K562 (cell line): ENCODE measurements at regions not wholly inside any gene's neighbourhood (a gene's known extent, or its start where the extent isn't known, plus 50 kb on each side); places are given as distances from the start of the nearest gene placed in this dataset.

Source experiments
- CTCF ChIP-seq, 3 experiments: IDR thresholded peaks in 2 of 3; conservative IDR thresholded peaks in 1 of 3; 2 replicates each; pipeline ENCODE4 v1.5.1; 2011 to 2012; ENCODE audit warnings: low read length in 3 of 3, mild to moderate bottlenecking in 3 of 3, control low read depth in 2 of 3, improper control_type of control experiment in 1 of 3, inconsistent platforms in 1 of 3, low read depth in 1 of 3, mixed read lengths in 1 of 3, moderate library complexity in 1 of 3; ENCODE audit not compliant: insufficient read depth in 2 of 3
- TF ChIP-seq, protein P1 (sequence below): sonication (generic); formaldehyde crosslinking; IDR thresholded peaks from 2 replicates; pipeline ENCODE4 v1.8.0; 2022; ENCODE audit warnings: missing genetic modification reagents, mild to moderate bottlenecking, borderline replicate concordance

DNA sequence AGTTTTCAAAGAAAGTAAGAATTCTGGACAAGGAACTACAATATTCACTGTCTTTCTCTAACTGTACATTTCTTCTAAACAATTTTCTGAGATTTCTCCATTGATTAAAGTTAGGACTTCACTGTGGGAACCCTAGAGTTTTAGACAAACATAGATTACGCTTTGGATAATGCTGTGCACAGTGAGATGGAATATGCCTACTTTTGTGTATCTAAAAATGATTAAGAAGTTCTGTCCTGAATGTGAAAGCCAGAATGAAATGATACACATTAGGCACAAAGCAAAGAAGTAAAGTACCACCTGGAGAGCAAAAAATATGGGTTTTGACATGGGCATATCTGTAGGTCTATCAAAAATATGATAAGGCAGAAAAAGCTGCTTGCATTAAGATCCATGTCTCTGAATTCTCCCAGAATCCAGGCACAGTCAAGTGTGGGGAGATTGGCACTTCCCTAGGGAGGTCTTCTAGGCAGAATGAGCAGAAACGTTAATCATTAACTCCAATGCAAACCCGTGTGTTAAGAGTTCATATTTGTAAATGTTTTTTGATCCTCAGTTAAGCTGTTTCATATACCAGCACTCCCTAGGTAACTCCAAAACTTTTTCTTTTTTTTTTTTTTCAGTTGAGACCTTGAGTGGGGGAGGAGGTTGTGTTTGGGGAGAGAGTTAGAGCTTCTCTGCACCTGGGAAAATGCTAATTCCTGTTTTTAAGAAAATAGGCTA is 467.1 kb downstream of the LMO4 start:
- no peak for TF ChIP-seq CTCF (IDR thresholded peaks at IDR 0.05 in 2 of 3, conservative IDR thresholded peaks at IDR 0.05 in 1 of 3; ENCODE audit: insufficient read depth in 2 of 3, low read depth in 1 of 3, low read length in 3 of 3)
- TF ChIP-seq, protein P1, sequence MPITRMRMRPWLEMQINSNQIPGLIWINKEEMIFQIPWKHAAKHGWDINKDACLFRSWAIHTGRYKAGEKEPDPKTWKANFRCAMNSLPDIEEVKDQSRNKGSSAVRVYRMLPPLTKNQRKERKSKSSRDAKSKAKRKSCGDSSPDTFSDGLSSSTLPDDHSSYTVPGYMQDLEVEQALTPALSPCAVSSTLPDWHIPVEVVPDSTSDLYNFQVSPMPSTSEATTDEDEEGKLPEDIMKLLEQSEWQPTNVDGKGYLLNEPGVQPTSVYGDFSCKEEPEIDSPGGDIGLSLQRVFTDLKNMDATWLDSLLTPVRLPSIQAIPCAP (CRISPR knock-in tag): no peak
